NB4 (cell line): ENCODE measurements at regions not wholly inside any gene's neighbourhood (a gene's known extent, or its start where the extent isn't known, plus 50 kb on each side); places are given as distances from the start of the nearest gene placed in this dataset.
A peak's percentile ranks its signal among the peaks of the same experiment; 100 is the strongest.

Experiments used
- DNase-seq: peaks from one replicate; pipeline ENCODE4 v3.0.0; 2010; ENCODE audit warnings: low read depth
- H3K4me3 ChIP-seq: one replicate; pipeline ENCODE4 v1.5.1; 2011; ENCODE audit warnings: mild to moderate bottlenecking, low read depth, low read length, moderate library complexity
- CTCF ChIP-seq: IDR thresholded peaks from one replicate; pipeline ENCODE4 v1.5.1; 2012; ENCODE audit warnings: low read depth, low read length
- MAX ChIP-seq: IDR thresholded peaks from 2 replicates; pipeline ENCODE4 v1.6.1; 2011; ENCODE audit warnings: low read depth, low read length
- MYC ChIP-seq: IDR thresholded peaks from 2 replicates; pipeline ENCODE4 v1.6.1; 2011; ENCODE audit warnings: low read depth, low read length
- POLR2A ChIP-seq: IDR thresholded peaks from 2 replicates; pipeline ENCODE4 v1.6.1; 2011; ENCODE audit warnings: mild to moderate bottlenecking; ENCODE audit not compliant: insufficient read length; ENCODE audit errors: extremely low read depth

DNA sequence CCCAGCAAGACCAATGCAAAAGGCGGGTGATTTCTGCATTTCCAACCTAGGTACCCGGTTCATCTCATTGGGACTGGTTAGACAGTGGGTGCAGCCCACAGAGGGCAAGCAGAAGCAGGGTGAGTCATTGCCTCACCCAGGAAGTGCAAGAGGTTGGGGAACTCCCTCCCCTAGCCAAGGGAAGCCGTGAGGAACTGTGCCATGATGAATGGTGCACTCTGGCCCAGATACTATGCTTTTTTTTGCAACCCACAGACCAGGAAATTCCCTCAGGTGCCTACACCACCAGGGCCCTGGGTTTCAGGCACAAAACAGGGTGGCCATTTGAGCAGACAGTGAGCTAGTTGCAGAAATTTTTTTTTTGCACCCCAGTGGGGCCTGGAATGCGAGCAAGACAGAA lies 662.6 kb upstream of the ACVR2A start:
- no peak for TF ChIP-seq MAX
- TF ChIP-seq MYC = no peak
- no peak for TF ChIP-seq POLR2A
- TF ChIP-seq CTCF = no peak
- no peak overlapping the region for H3K4me3 ChIP-seq
- DNase-seq = peak; percentile 58

DNA sequence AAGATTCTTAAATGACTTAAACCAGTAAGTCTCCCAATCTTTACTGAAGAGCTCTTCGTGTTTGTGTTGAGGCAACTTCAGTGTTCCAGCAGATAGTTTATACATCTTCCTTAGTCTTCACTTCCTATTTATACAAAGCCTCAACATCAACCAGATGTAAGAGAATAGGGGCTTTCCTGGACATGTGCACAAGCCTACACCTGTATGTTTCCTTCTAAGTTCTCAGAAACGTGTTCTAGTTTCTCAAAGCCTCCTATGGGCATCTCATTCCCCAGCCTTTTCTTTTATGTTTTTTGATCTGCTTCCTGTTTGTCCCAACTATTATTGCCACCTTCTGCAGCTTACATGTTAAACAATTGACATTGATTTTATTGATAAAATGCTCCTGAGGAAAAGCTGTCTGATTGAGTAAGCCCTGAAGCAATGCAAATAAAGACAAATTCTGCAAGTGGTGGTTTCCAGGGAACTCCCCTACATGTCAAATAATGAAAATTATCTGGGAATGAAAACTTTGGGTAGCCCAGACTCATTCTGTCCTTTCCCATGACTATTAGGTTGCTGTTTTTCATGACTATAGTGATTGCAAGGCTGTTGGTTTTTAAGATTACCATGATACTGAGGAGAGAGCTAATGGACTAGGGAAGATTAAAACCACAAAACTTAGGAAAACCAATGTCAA lies 663.3 kb upstream of the ACVR2A start:
- no peak for TF ChIP-seq POLR2A
- no peak for TF ChIP-seq MAX
- TF ChIP-seq CTCF = no peak
- TF ChIP-seq MYC = no peak
- DNase-seq = no peak
- H3K4me3 ChIP-seq = no peak overlapping the region

DNA sequence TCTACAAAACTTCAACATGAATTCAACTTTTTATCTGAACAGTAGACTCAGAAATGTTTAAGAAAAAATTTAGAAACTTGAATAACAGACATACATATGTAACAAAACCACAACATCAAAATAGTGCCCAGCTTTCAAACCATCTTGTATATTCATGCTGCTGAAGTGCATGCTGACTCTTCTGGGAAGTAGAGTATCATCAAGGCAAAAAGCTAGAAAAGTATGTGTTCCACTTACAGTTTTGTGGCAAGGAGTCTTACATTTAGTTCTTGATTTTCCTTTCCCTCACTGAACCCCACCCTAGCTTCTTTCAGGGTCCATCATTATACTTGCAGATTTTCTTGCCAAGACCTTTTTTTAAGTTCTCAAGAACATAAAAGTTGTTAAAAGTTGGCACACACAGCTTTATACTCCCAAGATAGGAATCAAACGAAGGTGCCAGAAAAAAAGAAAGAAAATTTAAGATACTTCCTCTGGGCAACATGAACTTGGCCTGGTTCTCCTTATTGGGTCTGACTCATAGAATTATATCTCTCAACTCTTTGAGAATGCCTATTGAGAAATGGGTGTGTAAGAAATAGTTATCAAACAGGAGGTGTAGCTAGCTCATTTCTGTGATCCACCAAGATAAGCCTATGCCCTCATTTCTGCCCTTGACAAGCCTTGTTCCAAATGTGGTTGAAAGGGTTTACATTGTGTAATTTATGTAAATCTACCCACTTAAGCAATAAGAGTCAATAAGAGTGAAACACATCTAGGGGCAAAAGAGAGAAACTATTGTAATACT lies 667.6 kb upstream of the ACVR2A start:
- DNase-seq = peak; percentile 20
- TF ChIP-seq POLR2A (no peak), CTCF (no peak), MAX (no peak), MYC (no peak)
- no peak overlapping the region for H3K4me3 ChIP-seq

DNA sequence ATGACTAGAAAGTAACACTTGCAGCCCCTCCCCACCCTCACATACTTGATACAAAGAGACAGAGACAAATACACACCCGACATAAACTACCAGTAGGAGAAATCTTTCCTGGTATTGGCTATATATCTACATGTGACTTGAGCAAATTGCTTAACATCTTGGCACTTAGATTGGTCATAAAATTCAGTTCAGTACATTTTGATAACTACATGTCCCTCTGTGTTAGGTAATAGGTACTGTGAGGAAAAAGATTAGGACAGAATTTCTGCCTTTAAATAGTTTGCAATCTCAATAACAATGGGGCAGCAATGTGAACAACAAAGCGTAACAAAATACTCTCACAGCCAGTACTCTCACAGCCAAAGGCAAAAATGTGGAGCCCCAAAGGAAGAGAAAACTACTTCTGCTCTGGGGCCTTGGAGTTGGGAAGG lies 670.0 kb upstream of the ACVR2A start:
- no peak overlapping the region for H3K4me3 ChIP-seq
- TF ChIP-seq CTCF = no peak
- no peak for TF ChIP-seq MYC
- TF ChIP-seq POLR2A = no peak
- TF ChIP-seq MAX = no peak
- DNase-seq = no peak

GRCh38 chr2:147173798-147174197 lies 671.0 kb upstream of the ACVR2A start:
- no peak for DNase-seq
- no peak overlapping the region for H3K4me3 ChIP-seq
- no peak for TF ChIP-seq POLR2A
- no peak for TF ChIP-seq CTCF
- TF ChIP-seq MYC = no peak
- no peak for TF ChIP-seq MAX
